Stimulated activated naive CD4-positive, alpha-beta T cell treated with Interleukin-2 at 50 U/mL for 16 hours (primary cell): ENCODE measurements at regions not wholly inside any gene's neighbourhood (a gene's known extent, or its start where the extent isn't known, plus 50 kb on each side); places are given as distances from the start of the nearest gene placed in this dataset.
"Not testable (repeated sequence)": the region's sequence is repeated elsewhere in the genome, so short reads cannot be mapped to it uniquely, and the experiment has no call there.

Source experiments
- DNase-seq: peaks from one replicate; lab custom pipeline; 2025; lab: John Stamatoyannopoulos, UW

DNA sequence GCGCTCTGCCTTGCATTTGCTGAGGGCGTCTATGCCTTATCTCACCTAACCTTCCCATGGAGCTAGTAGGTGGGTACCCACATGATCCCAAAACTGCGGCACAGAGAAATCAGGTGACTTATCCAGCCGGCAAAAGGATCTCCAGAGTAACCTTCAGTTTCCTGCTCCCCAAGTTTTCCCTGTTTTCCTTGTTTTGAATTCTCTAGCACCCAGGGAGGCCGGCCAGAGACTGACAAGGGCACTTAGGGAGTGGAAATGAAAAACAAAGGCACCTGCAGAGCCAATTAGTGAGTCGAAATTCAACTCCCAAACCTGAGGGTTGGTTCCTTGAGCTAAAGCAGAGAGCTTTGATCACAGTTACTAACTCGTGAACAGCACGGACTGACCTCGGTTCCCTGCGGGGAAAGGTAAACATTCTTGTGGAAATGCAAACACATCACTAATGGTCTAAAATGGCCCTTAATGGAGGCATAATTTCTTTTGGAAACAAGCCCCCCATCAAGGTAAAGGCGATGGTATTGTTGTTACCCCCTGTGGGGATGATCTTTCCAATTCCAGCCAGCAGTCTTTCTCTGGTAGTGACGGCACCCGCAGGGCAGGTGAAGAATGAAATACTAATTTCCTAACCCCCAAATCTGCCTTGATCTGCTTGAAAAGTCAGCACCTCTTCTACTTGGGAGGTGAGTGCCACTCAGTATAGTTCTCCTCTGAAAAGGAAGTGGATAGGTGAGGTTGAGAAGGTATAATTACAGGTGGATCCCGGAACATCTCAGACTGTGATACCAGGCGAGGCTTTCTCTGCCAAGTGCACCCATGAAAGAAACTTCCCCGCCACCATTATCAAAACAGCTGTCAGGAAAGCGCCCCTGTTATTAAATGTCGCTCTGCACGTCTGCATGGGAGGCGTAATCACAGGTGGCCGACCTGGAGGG is 365.6 kb upstream of the AUTS2 start:
- no peak for DNase-seq

DNA sequence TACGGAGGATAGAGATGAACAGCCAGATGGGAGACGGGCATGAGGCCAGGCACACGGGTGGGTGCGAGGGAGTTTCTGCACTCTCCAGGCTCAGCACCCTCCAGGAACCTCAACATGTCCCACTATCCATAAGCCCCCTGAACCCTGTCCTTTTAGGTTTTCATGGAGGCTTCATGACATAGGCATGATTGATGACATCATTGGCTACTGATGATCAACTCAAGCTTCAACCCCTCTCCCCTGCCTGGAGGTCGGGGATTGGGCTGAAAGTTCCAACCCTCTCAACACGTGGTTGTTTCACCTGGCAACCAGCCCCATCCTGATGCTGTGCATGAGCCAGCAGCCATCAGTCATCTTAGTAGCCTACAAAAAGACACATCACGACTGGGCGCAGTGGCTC is 360.7 kb upstream of the AUTS2 start:
- no peak for DNase-seq

DNA sequence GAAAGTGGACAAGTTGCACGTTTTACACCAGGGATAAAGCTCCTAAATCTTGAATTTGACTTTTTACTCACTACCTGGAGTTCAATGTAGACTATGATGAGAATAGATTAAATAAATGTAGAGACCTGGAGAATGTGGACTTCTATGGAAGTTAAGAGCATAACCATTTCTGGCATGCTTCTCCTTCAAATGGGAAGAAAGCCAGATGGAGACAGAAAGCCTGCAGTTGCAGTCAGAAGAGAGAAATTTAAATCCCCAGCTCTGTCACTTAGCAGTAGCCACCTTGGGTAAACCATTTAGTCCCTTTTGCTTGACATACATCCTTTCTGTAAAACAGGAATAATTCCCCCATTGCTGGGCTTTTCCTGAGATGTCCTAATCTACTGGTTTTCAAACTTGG is 355.3 kb upstream of the AUTS2 start:
- no peak for DNase-seq

DNA sequence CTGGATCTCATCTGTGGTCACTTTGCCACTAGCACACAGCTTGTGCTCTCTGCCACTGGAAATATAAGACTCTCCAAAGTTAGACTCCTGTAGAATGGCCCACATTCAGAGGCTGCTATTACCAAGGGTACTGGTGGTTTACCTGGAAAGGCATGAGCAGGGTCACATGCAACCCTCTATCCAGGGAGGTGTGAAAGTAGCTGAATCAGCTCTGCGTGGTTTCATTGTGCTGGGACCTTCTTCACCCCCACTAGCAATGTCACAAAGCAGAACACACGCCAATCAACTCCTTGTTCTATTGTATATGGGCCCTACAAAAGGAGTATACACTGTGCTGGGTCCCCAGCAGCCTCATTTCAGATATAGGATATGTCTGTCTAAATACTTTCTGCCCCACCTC is 353.6 kb upstream of the AUTS2 start:
- no peak for DNase-seq

DNA sequence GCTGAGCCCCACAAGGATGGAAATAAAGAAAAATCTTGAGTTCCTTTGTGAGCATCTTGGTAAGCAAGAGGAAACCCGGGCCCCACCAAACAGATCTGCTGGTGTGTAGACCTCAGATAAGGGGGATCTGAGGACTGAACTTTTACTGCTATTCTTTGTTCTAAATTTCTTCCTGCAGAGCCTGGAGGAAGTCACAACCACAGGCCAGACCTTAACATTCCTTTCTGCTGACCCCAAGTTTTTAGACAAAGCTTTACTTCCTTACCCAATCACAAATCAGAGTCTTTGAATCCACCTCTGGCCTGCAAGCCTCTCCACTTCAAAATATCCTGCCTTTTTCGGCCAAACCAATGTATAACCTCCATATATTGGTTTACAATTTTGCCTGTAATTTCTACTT is 352.6 kb upstream of the AUTS2 start:
- DNase-seq, result no peak

DNA sequence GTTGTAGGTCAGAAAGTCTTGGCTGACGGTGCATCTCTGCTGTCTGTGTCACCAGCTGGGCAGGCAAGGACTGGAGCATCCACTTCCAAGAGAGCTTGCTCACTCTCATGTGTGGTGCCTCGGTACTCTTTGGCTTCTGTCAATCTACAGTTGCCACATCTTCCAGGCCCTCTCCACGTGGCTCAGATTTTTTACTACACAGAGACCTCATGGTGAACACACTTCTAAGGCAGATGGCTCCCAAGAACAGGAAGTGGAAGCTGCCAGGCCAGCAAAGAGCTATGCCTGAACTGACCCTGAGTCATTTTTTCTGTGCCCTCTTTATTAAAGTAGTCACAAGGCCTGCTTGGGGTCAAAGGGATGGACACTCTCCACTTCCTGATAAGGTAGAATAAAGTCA is 351.5 kb upstream of the AUTS2 start:
- DNase-seq, result no peak

DNA sequence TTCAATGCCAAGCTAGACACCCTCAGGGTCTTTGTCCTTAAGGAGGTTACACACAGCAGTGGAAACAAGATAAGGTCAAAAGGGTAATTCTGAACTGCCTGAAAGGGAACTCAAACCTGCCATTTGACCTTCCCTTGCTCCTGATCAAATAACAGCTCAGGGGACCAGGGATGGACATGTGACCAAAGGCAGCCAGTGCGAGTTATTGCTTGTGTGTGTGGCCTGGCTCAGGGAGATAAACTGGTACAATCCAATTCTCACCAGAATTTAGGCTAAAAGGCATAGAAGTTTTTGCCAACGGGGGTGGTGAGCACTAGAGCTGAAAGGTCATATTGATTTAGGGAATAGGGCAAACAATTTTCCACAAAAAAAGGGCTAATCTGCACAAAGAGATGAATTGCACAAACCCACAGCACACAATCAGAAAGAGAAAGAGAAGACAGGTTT is 349.9 kb upstream of the AUTS2 start:
- not testable (repeated sequence) for DNase-seq

DNA sequence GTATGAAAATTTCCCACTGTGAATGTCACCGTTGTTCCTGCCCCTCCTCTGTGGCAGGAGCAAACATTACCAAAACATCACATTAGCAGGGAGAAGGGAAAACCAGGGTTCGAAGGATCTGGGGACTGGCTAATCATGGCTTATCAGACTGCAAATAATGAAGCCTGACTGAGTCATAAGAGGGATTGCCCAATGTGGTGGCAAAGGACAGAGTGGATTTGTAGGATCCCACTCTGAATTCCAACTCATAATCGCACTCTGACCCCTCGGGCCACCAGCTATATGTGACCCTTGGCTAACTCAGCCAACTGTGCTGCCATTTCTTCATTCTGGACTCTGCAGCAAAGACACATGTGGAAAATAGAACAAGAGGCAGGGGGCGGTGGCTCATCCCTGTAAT is 347.3 kb upstream of the AUTS2 start:
- DNase-seq, result no peak

DNA sequence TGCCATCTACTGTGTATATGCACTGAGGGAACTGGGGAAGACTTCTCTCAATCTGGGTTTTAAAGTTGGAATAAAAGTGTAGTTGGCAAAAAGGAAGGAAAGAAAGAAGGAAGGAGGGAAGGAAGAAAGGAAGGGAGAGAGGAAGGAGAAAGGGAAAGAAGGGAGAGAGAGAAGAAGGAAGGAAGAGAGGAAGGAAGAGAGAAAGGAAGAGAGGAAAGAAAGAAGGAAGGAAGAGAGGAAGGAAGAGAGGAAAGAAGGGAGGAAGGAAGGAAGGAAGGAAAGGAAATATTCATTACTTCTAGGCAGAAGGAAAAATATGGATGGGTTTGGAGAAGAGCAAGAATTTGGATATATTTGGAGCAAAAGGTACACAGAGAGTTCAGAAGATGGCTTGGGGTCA is 343.6 kb upstream of the AUTS2 start:
- DNase-seq, result no peak

DNA sequence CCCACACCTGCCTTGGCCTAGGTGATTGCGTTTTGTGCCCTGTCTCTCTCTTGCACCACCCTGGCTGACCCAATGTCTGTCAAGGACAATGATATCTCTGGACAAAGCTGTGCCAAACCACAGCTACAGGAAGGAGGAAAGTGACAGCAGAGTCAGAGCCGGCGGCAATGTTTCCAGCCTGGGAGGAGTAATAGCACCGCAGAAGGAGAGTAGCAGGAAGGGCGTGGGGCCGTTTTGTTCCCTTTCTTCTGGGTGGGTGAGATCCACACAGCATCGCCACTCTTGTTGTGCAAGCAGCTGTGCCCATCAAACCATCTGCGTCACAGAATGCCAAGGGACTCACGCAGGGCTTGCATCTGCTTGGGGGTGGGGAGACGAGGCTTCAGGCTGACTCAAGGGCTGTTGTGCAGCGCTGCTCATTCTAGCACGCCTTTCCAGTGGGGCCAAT is 341.6 kb upstream of the AUTS2 start:
- no peak for DNase-seq

DNA sequence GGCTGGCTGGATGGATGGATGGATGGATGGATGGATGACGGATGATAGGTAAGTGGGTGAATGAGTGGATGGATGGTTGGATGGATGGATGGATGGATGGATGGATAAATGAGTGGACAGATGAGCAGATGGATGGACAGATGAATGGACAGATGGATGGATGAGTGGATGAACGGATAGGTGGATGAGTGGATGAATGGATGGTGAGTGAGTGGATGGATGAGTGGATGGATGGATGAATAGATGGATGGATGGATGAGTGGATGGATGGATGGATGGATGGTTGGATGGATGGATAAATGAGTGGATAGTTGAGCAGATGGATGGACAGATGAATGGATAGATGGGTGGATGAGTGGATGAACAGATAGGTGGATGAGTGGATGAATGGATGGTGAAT is 340.7 kb upstream of the AUTS2 start:
- DNase-seq, result no peak

DNA sequence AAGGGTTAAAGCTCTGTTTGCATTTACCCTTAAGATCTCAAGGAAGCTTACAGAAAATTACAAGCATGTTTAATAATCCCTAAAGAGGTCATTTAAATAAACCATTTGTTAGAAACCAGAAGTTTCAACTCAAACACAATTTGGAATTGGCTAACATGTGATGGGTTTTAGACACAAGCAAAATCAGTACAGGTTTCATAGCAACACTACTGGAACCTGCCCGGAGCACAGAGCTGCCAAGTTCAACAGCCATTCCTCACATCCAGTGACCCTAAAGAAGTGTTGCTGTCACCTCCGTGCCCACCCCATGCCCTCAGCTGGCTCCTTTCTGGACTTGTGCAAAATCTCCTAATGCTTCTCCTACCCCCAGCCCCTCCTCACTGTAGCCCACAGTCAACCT is 338.8 kb upstream of the AUTS2 start:
- no peak for DNase-seq

DNA sequence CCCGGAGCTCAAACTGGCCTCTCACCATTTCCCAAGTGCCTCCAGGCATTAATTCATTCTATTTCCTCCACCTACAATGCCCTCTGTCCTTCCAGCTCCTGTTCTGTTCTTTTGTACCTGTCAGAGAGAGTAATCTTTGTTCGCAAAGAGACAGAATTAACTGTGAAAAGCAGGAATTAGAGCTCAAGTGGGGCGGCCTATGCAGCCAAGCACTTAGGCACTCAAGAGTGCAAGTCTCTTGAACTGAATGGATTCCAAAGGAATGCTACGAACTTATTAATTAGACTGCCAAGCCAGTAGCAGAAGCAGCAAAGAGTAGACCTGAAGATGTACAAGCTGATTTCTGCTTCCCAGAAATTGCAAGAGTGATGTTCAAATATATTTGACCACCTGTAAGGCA is 338.3 kb upstream of the AUTS2 start:
- no peak for DNase-seq

DNA sequence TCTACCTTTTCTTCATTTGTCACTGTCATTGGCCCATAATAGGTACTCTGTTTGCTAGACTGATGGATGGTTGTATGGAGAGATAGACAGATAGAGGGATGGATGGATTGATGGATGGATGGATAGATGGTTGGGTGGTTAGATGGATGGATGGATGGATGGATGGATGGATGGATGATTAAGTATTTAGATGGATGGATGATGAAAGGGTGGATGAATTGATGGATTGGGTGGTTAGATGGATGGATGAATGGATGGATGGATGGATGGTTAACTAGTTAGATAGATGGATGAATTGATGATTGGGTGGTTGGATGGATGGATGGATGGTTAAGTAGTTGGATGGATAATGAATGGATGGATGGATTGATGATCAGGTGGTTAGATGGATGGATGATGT is 334.7 kb upstream of the AUTS2 start:
- no peak for DNase-seq

DNA sequence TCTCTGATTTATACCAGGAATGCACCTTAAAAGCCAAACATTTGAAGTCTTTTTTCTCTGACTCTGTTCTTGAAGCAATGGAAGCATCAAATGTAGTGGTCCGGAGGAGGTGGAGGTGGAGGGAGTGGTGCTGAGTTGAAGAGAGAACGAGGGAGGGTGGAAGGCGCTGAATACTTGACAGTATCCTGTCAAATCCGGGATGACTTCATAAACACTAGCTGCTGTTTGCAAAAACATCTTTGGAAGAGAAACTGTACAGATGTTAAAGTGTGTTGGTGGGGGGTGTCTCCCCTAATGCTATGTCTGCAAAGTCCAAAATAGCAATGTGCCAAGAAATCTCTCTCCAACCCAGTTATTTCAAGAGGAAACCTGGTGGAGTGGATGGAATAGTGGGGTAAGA is 328.5 kb upstream of the AUTS2 start:
- no peak for DNase-seq

DNA sequence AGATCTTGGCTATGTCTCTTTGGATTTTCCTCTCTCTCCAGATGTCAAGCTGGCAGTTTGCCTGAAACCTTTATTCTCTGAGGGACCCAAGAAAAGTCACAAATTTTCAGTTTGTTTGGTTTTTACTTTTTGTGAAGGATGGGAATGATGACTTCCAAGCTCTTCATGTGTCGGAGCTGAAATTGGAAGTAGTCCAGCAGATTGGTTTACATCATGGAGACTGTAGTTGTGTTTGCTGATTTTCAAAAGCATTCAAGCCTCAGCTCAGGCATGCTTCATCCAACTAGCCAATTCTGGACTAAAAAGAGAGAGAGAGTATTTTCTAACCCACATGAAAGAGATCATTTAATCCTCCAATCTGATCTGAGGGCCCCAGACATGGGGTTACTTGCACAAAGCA is 326.2 kb upstream of the AUTS2 start:
- no peak for DNase-seq

DNA sequence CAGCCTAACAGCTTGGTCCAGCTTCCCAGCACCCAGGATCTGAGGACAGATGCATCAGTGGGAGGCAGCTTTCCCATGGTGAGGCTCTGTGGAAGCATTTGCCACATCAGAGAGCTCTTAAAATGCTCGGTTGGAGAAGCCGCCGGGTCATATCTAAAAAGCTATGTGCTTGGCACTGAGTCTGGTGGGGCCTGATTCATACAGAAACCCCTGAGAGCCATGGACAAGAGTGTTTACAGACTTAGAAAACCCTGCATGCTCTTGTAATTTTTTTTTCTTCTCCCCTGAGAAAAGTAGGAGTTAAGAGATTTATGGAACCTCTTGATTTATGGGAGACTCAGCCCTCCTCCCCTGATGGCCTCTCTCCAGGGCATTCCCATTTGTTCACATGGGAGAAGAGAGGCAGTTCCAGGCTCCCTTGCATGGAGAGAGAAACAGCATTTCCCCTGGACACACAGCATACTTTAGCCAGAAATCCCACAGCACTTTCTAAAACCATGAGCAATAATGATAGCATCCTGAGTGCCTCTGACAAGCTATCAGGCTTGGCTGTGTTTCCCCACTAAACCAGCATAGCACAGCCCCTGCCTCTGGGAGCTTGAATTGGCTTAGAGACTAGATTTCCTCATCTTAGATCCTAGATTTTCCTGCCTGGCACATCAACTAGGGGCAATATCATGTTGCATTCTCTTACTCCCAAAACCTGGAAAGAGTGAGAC is 322.1 kb upstream of the AUTS2 start:
- no peak for DNase-seq

DNA sequence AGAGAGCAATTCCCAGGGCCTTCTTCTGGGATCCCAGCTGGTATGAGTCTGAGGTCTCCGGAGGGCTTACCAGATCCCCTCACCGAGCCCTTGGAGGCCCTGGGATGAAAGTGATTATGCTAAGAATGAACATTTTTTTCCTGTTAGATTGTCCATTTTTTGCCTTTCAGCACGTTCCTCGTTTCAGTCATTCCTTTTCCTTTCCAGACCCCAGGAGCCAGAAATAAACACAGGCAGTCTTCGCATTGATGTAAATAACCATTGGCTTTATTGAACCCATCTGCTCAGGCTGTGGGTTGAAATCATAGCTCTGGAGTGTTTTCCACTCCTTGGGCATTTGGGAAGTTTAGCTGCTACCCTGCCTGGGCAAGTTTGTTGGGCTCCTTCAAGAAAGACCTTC is 320.9 kb upstream of the AUTS2 start:
- no peak for DNase-seq

DNA sequence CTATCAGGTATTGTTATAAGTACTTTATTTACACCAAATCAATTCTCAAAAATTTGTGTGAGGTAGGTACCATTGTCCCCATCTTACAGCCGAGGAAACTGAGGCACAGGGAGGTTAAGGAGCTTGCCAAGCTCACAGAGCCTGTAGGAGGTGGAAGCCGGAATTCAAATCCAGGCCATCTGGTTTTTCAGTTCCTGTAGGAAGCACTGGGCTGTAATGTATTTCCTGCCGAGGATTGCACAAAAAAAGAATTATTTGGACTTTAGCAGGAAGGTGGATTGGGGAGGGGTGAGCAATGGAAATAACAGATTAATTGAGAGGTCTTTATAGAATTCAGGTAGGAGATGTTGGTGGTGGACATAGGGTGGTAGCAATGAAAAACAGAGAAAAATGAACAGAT is 315.3 kb upstream of the AUTS2 start:
- no peak for DNase-seq

DNA sequence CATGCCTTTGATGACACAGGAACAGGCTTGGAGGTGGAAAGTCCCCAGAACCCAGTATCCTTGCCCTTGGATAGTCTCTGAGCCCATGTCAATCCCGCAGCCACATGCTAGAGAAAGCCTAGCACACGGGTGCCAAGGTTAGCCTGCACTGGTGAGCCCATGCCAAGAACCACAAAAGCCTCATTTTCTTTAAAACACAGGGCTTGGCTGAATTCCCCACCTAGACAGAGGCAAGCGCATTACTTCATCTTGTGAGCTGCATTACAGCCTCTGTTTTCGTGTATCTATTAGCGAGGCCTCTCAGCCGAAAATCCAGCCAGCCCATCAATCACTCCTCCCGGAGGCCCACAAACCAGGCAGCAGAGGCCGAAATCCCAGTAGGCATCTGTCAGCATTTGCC is 314.9 kb upstream of the AUTS2 start:
- no peak for DNase-seq

DNA sequence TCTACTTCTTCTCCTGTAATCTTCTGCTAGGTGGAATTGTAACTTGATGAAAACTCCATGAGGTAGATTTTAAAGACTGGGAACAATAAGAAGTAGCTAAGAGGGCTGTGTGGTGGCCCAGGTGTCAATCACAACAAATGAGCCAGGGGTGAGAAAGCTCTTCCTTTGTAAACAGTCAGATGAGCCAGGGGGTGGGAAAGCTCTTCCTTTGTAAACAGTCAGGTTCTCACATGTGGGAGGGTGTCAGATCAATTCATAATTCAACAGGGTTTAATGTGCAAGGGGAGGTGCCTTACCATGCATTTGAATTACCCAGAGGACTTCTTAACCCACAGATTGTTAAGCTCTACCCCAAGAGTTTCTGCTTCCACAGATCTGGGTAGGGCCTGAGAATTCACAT is 312.4 kb upstream of the AUTS2 start:
- no peak for DNase-seq

DNA sequence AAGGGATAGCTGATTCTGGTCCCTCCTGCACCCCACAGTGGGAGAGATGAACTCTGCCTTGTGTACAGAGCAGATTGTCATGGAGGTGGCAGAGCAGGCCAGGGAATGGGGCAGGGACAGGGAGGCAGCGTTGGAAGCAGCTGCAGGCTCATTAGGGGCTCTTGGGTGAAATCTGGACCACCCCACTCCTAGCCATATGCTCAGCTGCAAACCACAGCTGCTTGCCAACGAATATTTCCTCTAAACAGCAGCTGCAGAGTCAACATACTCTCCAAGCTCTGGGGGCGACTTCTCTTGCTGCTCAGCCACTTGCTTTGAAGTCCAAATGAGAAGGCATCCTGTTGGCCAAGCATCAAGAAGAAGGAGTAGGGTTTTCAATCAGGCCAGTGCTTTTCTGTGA is 302.3 kb upstream of the AUTS2 start:
- no peak for DNase-seq

DNA sequence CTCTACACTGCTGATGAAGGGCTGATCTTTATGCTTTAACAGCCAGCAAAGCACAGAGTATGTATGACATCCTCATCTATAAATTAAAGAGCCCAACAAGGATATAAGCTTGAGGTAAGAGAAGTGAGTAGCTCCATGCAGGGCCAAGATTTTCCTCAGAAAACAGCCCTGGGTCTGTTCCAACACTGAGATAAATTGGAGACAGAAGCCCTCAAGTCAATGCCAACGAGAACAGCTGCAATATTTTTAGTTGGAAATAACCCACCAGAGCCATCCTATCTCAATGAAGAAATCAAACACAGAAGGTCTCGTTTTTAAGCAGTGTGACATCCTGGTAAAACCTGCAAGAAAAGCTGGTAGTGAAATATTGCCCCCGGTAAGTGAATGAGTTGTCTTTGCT is 297.0 kb upstream of the AUTS2 start:
- DNase-seq, result no peak
